Lower leg skin (tissue), 3 donors: ENCODE measurements at regions not wholly inside any gene's neighbourhood (a gene's known extent, or its start where the extent isn't known, plus 50 kb on each side); places are given as distances from the start of the nearest gene placed in this dataset.

Experiments used
- POLR2A ChIP-seq, 2 donors: fragments of 450-650 bp; IDR thresholded peaks; one replicate each; pipeline ENCODE4 v1.6.1; 2016 to 2017; ENCODE audit warnings: antibody characterized with exemption in 2 of 2, mild to moderate bottlenecking in 1 of 2, moderate library complexity in 1 of 2
- TF ChIP-seq, protein P1 (sequence below), 3 donors: fragments of 450-650 bp; IDR thresholded peaks; one replicate each; pipeline ENCODE4 v1.5.1; 2016; ENCODE audit warnings: antibody characterized with exemption in 3 of 3, mild to moderate bottlenecking in 3 of 3, moderate library complexity in 2 of 3

DNA sequence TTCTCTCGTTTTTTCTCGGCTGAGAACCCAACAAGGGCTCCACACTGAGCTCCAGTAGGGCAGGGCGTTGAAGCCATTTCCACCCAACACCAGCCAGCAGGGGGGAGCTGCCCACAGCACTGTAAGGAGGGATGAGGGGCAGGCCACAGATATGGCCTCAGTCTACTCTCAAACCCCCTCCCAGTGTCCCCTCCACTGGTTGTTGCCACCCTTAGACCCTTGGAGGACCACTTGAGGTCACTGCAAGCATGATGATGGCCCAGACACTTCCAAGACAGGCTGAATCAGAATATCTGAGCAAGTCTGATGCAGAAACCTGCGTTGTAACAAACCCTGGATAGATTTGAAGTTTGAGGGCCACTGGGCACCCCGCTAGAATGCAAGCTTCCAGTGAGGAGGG is 217.0 kb upstream of the CST7 start:
- TF ChIP-seq, protein P1, sequence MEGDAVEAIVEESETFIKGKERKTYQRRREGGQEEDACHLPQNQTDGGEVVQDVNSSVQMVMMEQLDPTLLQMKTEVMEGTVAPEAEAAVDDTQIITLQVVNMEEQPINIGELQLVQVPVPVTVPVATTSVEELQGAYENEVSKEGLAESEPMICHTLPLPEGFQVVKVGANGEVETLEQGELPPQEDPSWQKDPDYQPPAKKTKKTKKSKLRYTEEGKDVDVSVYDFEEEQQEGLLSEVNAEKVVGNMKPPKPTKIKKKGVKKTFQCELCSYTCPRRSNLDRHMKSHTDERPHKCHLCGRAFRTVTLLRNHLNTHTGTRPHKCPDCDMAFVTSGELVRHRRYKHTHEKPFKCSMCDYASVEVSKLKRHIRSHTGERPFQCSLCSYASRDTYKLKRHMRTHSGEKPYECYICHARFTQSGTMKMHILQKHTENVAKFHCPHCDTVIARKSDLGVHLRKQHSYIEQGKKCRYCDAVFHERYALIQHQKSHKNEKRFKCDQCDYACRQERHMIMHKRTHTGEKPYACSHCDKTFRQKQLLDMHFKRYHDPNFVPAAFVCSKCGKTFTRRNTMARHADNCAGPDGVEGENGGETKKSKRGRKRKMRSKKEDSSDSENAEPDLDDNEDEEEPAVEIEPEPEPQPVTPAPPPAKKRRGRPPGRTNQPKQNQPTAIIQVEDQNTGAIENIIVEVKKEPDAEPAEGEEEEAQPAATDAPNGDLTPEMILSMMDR (IDR thresholded peaks at IDR 0.05) = no peak
- no peak for TF ChIP-seq POLR2A (IDR thresholded peaks at IDR 0.05)
